ENCODE measurements at regions not wholly inside any gene's neighbourhood (a gene's known extent, or its start where the extent isn't known, plus 50 kb on each side); places are given as distances from the start of the nearest gene placed in this dataset.

DNA sequence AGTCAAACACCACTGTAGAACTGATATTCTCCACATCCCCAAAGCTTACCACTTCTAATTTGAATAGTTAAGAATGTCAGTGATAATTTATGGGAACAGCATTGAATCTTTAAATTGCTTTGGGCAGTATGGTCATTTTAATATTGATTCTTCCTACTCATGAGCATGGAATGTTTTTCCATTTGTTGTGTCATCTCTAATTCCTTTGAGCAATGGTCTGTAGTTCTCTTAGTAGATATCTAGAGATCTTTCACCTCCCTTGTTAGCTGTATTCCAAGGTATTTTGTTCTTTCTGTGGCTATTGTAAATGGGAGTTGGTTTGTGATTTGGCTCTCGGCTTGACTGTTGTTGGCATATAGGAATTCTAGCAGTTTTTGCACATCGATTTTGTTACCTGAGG is 1341.8 kb upstream of the CDH9 start:
- H3K36me3 Mint-ChIP-seq: no peaks in the 10 kb centered on the region
- H3K9me3 Mint-ChIP-seq: peaks cover 0 to 29% (median 11%) of the 10 kb centered on the region in 8 donors
- Histone ChIP-seq H3K27ac (ENCODE audit: low read depth, low read length) (no peak overlapping the region), H3K4me1 (ENCODE audit: insufficient read depth, low read length) (no peaks in the 10 kb centered on the region), H3K9me3 (ENCODE audit: control insufficient read depth in 1 of 2, low read length in 2 of 2) (no peaks in the 10 kb centered on the region), H3K36me3 (ENCODE audit: insufficient read depth, low read length) (no peaks in the 10 kb centered on the region), H3K27me3 (ENCODE audit: insufficient read depth, low read length) (no peaks in the 10 kb centered on the region), H3K4me3 (ENCODE audit: low read length in 2 of 2) (no peak overlapping the region)
- no peak overlapping the region for H3K27ac Mint-ChIP-seq
- no peak for DNase-seq
- intact Hi-C loops (cut with micrococcal nuclease): no loop called here
- CTCF ChIA-PET (ENCODE audit: partially characterized antibody): no interaction called here
- no peaks in the 10 kb centered on the region for H3K27me3 Mint-ChIP-seq
- H3K4me3 Mint-ChIP-seq: no peak overlapping the region
- POLR2A ChIA-PET (ENCODE audit: partially characterized antibody): no interaction called here
- H3K4me1 Mint-ChIP-seq: no peaks in the 10 kb centered on the region

- ChIA-PET CTCF (ENCODE audit: partially characterized antibody) (no interaction called here), POLR2A (ENCODE audit: partially characterized antibody) (no interaction called here)
Observed at GRCh38 chr5:28374492-28374967, 1336.1 kb upstream of the CDH9 start.

DNA sequence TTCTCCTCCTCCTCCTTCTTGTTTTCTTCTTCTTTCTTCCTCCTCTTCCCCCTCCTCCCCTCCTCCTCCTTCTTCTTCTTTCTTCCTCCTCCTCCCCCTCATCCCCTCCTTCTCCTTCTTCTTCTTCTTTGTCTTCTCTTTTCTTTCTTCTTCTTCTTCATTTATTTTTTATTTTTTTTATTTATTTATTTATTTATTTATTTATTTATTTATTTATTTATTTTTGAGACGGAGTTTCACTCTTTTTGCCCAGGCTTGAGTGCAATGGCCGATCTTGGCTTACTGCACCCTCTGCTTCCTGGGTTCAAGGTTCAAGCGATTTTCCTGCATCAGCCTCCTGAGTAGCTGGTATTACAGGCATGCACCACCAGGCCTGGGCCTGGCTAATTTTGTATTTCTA is 1332.5 kb upstream of the CDH9 start:
- H3K36me3 ChIP-seq (ENCODE audit: insufficient read depth, low read length): no peaks in the 10 kb centered on the region
- no peaks in the 10 kb centered on the region for H3K27me3 Mint-ChIP-seq
- no peaks in the 10 kb centered on the region for H3K4me1 ChIP-seq (ENCODE audit: insufficient read depth, low read length)
- no peak overlapping the region for H3K27ac Mint-ChIP-seq
- no peaks in the 10 kb centered on the region for H3K27me3 ChIP-seq (ENCODE audit: insufficient read depth, low read length)
- POLR2A ChIA-PET (ENCODE audit: partially characterized antibody): no interaction called here
- H3K4me3 ChIP-seq (ENCODE audit: low read length in 2 of 2): no peak overlapping the region
- H3K4me3 Mint-ChIP-seq: no peak overlapping the region
- H3K9me3 Mint-ChIP-seq: peaks cover 2 to 24% (median 12%) of the 10 kb centered on the region in 8 donors
- intact Hi-C loops (cut with micrococcal nuclease): no loop called here
- no peak for DNase-seq
- H3K9me3 ChIP-seq (ENCODE audit: control insufficient read depth in 1 of 2, low read length in 2 of 2): no peaks in the 10 kb centered on the region
- no peak overlapping the region for H3K27ac ChIP-seq (ENCODE audit: low read depth, low read length)
- no peaks in the 10 kb centered on the region for H3K36me3 Mint-ChIP-seq
- H3K4me1 Mint-ChIP-seq: no peaks in the 10 kb centered on the region
- CTCF ChIA-PET (ENCODE audit: partially characterized antibody): no interaction called here

More at GRCh38 chr5:28374492-28374967, 1336.1 kb upstream of the CDH9 start:
- Histone ChIP-seq H3K4me3 (ENCODE audit: low read length in 2 of 2) (no peak overlapping the region), H3K9me3 (ENCODE audit: control insufficient read depth in 1 of 2, low read length in 2 of 2) (no peaks in the 10 kb centered on the region), H3K4me1 (ENCODE audit: insufficient read depth, low read length) (no peaks in the 10 kb centered on the region), H3K36me3 (ENCODE audit: insufficient read depth, low read length) (no peaks in the 10 kb centered on the region), H3K27ac (ENCODE audit: low read depth, low read length) (no peak overlapping the region), H3K27me3 (ENCODE audit: insufficient read depth, low read length) (no peaks in the 10 kb centered on the region)
- no peak overlapping the region for H3K27ac Mint-ChIP-seq
- DNase-seq: no peak
- no peaks in the 10 kb centered on the region for H3K36me3 Mint-ChIP-seq
- H3K9me3 Mint-ChIP-seq: peaks cover 0 to 20% (median 11%) of the 10 kb centered on the region in 8 donors
- no peaks in the 10 kb centered on the region for H3K27me3 Mint-ChIP-seq
- H3K4me3 Mint-ChIP-seq: no peak overlapping the region
- intact Hi-C loops (cut with micrococcal nuclease): no loop called here
- H3K4me1 Mint-ChIP-seq: no peaks in the 10 kb centered on the region

DNA sequence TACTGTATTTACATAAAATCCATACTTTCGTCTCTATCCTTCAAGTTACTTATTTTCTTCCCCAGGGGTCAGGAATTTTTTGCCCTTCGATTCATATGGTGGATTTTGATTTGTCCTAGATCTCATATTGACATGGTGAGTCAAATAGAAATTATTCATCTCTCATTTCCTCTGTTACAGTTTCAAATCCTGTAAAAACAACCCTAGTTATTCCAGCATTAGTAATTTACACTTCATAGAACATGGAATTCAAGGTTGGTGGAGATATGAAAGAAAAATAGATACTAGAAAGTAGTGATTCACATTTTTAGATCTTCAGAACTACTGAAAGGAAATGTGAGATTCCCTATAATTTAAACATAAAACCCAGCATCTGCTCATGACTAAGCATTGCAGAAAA is 1331.0 kb upstream of the CDH9 start:
- intact Hi-C loops (cut with micrococcal nuclease): no loop called here
- no peak overlapping the region for H3K27ac ChIP-seq (ENCODE audit: low read depth, low read length)
- no peak overlapping the region for H3K4me3 ChIP-seq (ENCODE audit: low read length in 2 of 2)
- CTCF ChIA-PET (ENCODE audit: partially characterized antibody): no interaction called here
- H3K9me3 ChIP-seq (ENCODE audit: control insufficient read depth in 1 of 2, low read length in 2 of 2): no peaks in the 10 kb centered on the region
- no peaks in the 10 kb centered on the region for H3K4me1 ChIP-seq (ENCODE audit: insufficient read depth, low read length)
- H3K9me3 Mint-ChIP-seq: peaks cover 2 to 22% (median 12%) of the 10 kb centered on the region in 8 donors
- H3K36me3 Mint-ChIP-seq: no peaks in the 10 kb centered on the region
- no peaks in the 10 kb centered on the region for H3K36me3 ChIP-seq (ENCODE audit: insufficient read depth, low read length)
- no peaks in the 10 kb centered on the region for H3K27me3 ChIP-seq (ENCODE audit: insufficient read depth, low read length)
- no peak overlapping the region for H3K4me3 Mint-ChIP-seq
- POLR2A ChIA-PET (ENCODE audit: partially characterized antibody): no interaction called here
- H3K27me3 Mint-ChIP-seq: no peaks in the 10 kb centered on the region
- H3K4me1 Mint-ChIP-seq: no peaks in the 10 kb centered on the region
- no peak for DNase-seq
- H3K27ac Mint-ChIP-seq: no peak overlapping the region

DNA sequence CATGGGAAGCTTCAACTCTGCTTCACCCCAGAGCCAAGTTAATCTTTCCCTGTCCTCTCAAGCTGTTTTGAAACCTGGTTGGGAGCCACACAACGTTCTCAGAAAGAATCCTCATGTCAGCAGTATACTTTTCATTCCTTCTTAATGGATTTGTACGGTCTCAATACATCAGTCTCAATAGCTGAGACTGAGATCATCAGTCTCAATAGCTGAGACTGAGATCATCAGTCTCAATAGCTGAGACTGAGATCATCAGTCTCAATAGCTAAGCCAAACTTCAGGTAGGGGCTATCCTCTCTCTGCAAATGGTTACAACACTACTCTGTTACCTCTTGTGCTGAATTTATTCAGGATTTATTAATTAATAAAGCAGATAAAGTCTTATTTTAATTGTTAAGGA is 1317.4 kb upstream of the CDH9 start:
- no peak overlapping the region for H3K4me3 Mint-ChIP-seq
- Histone ChIP-seq H3K36me3 (ENCODE audit: insufficient read depth, low read length) (no peaks in the 10 kb centered on the region), H3K27me3 (ENCODE audit: insufficient read depth, low read length) (no peaks in the 10 kb centered on the region), H3K4me3 (ENCODE audit: low read length in 2 of 2) (no peak overlapping the region), H3K4me1 (ENCODE audit: insufficient read depth, low read length) (no peaks in the 10 kb centered on the region), H3K9me3 (ENCODE audit: control insufficient read depth in 1 of 2, low read length in 2 of 2) (no peaks in the 10 kb centered on the region), H3K27ac (ENCODE audit: low read depth, low read length) (no peak overlapping the region)
- H3K9me3 Mint-ChIP-seq: peaks cover 5 to 23% (median 10%) of the 10 kb centered on the region in 8 donors
- POLR2A ChIA-PET (ENCODE audit: partially characterized antibody): no interaction called here
- no peaks in the 10 kb centered on the region for H3K4me1 Mint-ChIP-seq
- intact Hi-C loops (cut with micrococcal nuclease): no loop called here
- no peaks in the 10 kb centered on the region for H3K27me3 Mint-ChIP-seq
- no peak overlapping the region for H3K27ac Mint-ChIP-seq
- H3K36me3 Mint-ChIP-seq: no peaks in the 10 kb centered on the region
- CTCF ChIA-PET (ENCODE audit: partially characterized antibody): no interaction called here
- no peak for DNase-seq

GRCh38 chr5:28346696-28347095 is 1308.3 kb upstream of the CDH9 start:
- Histone ChIP-seq H3K4me1 (ENCODE audit: insufficient read depth, low read length) (no peaks in the 10 kb centered on the region), H3K36me3 (ENCODE audit: insufficient read depth, low read length) (no peaks in the 10 kb centered on the region), H3K27me3 (ENCODE audit: insufficient read depth, low read length) (no peaks in the 10 kb centered on the region), H3K27ac (ENCODE audit: low read depth, low read length) (no peak overlapping the region), H3K9me3 (ENCODE audit: control insufficient read depth in 1 of 2, low read length in 2 of 2) (no peaks in the 10 kb centered on the region), H3K4me3 (ENCODE audit: low read length in 2 of 2) (no peak overlapping the region)
- H3K27me3 Mint-ChIP-seq: no peaks in the 10 kb centered on the region
- CTCF ChIA-PET (ENCODE audit: partially characterized antibody): no interaction called here
- DNase-seq: no peak
- H3K4me1 Mint-ChIP-seq: no peaks in the 10 kb centered on the region
- H3K27ac Mint-ChIP-seq: no peak overlapping the region
- no peaks in the 10 kb centered on the region for H3K36me3 Mint-ChIP-seq
- POLR2A ChIA-PET (ENCODE audit: partially characterized antibody): no interaction called here
- intact Hi-C loops (cut with micrococcal nuclease): no loop called here
- H3K9me3 Mint-ChIP-seq: peaks cover 0 to 42% (median 18%) of the 10 kb centered on the region in 8 donors
- H3K4me3 Mint-ChIP-seq: no peak overlapping the region

DNA sequence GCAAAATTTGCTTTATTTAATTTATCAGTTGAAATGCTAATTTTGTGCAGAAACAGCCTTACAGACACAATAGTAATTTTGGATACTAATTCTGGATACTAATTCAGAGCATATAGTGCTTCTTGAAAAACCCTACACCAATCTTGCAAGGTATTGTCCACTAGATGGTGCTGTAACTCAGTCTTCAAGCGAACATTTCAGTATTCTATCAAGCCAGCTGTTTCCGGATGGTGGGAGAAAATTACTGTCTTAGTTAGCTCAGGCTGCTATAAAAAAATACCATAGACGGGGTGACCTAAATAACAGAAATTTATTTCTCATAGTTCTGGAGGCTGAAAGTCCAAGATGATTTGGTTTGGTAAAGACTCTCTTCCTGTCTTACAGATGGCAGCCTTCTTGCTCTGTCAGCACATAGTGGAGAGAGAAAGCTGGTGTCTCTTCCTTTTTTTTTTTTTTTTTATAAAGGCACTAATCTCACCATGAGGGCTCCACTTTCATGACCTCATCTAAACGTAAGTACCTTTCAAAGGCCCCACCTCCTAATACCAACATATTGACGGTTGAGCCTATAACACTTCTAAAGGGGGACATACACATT is 1306.5 kb upstream of the CDH9 start:
- Mint-ChIP-seq H3K27ac (no peak overlapping the region), H3K27me3 (no peaks in the 10 kb centered on the region), H3K4me3 (no peak overlapping the region), H3K9me3 (peaks cover 2 to 33% (median 14%) of the 10 kb centered on the region in 8 donors), H3K4me1 (no peaks in the 10 kb centered on the region), H3K36me3 (no peaks in the 10 kb centered on the region)
- H3K9me3 ChIP-seq (ENCODE audit: control insufficient read depth in 1 of 2, low read length in 2 of 2): no peaks in the 10 kb centered on the region
- intact Hi-C loops (cut with micrococcal nuclease): no loop called here
- H3K36me3 ChIP-seq (ENCODE audit: insufficient read depth, low read length): no peaks in the 10 kb centered on the region
- H3K4me3 ChIP-seq (ENCODE audit: low read length in 2 of 2): no peak overlapping the region
- no peak for DNase-seq
- CTCF ChIA-PET (ENCODE audit: partially characterized antibody): interaction anchor here (0.5 kb wide), 1 partner anchor 557 kb away, joined by 3 read pairs; no protein-coding TSS in a partner anchor
- POLR2A ChIA-PET (ENCODE audit: partially characterized antibody): no interaction called here
- H3K27ac ChIP-seq (ENCODE audit: low read depth, low read length): no peak overlapping the region
- H3K4me1 ChIP-seq (ENCODE audit: insufficient read depth, low read length): no peaks in the 10 kb centered on the region
- H3K27me3 ChIP-seq (ENCODE audit: insufficient read depth, low read length): no peaks in the 10 kb centered on the region

DNA sequence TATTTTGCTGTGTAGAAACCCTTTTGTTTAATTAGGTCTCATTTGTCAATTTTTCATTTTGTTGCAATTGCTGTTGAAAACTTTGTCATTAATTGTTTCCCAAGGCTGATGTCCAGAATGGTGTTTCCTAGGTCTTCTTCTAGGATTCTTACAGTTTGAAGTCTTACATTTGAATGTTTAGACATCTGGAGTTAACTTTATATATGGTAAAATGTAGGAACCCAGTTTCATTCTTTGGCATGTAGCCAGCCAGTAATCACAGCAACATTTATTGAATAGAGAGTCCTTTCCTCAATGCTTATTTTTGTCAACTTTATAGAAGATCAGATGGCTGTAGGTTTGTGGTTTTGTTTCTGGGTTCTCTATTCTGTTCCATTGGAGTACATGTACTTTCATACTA is 1290.8 kb upstream of the CDH9 start:
- ChIA-PET CTCF (ENCODE audit: partially characterized antibody) (no interaction called here), POLR2A (ENCODE audit: partially characterized antibody) (no interaction called here)
- intact Hi-C loops (cut with micrococcal nuclease): no loop called here
- Mint-ChIP-seq H3K4me1 (no peaks in the 10 kb centered on the region), H3K27ac (no peak overlapping the region), H3K9me3 (peaks cover 2 to 22% (median 13%) of the 10 kb centered on the region in 8 donors), H3K27me3 (no peaks in the 10 kb centered on the region), H3K4me3 (no peak overlapping the region), H3K36me3 (no peaks in the 10 kb centered on the region)
- no peak for DNase-seq
- Histone ChIP-seq H3K27me3 (ENCODE audit: insufficient read depth, low read length) (no peaks in the 10 kb centered on the region), H3K4me3 (ENCODE audit: low read length in 2 of 2) (no peak overlapping the region), H3K27ac (ENCODE audit: low read depth, low read length) (no peak overlapping the region), H3K36me3 (ENCODE audit: insufficient read depth, low read length) (no peaks in the 10 kb centered on the region), H3K9me3 (ENCODE audit: control insufficient read depth in 1 of 2, low read length in 2 of 2) (no peaks in the 10 kb centered on the region), H3K4me1 (ENCODE audit: insufficient read depth, low read length) (no peaks in the 10 kb centered on the region)

All from CD4-positive, alpha-beta memory T cell (primary cell).